ENCODE measurements at regions not wholly inside any gene's neighbourhood (a gene's known extent, or its start where the extent isn't known, plus 50 kb on each side); places are given as distances from the start of the nearest gene placed in this dataset.

DNA sequence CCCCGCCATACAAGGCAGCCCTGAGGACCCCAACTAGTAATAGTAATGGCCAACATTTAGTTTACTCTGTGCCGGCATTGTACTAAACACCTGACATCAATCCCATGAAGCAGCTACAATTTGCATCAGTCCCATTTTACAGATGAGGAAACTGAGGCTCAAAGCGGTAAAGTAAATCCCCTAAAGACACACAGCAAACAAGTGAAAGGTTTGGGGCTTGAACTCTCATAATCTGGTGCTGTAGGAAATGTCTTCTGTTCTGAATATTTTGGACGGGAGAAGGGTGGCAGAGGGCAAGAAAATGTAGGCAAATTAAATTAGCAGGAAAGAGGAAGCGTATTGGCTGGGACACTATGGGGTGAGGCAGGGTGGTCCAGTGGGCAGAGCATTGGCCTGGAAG lies 160.3 kb upstream of the SYT13 start:
- H3K9me3 ChIP-seq (ENCODE audit: control insufficient read depth, insufficient read depth, low read length): no peaks in the 10 kb centered on the region
- no peaks in the 10 kb centered on the region for H3K4me1 ChIP-seq (ENCODE audit: insufficient read depth, low read length)
- no peaks in the 10 kb centered on the region for H3K36me3 ChIP-seq (ENCODE audit: insufficient read depth, low read length)
- no peak overlapping the region for H3K9ac ChIP-seq (ENCODE audit: low read depth, low read length)

DNA sequence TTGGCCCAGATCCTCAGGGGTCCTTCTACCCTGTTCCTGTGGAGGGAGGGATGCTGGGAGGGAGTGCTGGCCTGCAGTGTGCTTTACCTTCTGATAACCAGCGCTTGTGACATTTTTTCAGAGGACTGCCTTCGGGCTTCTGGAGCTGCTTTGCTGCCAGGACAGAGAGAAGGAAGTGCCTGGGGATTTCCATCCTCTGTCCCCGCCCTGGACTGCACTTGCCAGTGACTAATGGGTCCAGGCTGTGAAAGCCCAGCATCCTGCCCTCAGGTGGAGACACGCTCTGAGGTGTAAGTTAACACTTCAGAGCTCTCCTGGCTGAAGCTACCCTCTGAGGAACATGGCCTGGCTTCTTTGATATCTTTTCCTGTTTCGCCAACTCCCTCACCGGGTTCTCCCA lies 158.7 kb upstream of the SYT13 start:
- H3K9ac ChIP-seq (ENCODE audit: low read depth, low read length): no peak overlapping the region
- H3K4me1 ChIP-seq (ENCODE audit: insufficient read depth, low read length): no peaks in the 10 kb centered on the region
- no peaks in the 10 kb centered on the region for H3K36me3 ChIP-seq (ENCODE audit: insufficient read depth, low read length)
- H3K9me3 ChIP-seq (ENCODE audit: control insufficient read depth, insufficient read depth, low read length): no peaks in the 10 kb centered on the region; the same call in 1 of the 2 replicates

DNA sequence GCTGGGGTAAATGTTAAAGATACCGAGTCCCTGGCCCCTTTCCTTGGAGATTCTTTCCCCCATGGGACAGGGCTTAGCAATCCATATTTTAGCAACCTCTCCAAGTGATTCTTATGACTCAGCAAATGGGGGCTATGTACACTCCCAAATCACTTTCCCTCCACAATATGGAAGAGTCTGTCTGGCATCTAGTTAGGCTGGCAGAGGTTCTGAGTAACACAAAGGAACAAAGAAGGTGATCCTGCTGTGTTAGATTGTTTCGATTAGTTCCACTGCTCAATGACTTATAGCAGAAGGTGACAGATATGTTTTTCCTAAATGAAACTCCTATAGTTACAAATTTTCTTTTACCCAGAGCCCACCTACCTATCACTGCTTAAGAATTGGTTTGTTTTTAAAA lies 154.0 kb upstream of the SYT13 start:
- peaks cover 3% of the 10 kb centered on the region; the same call in 1 of the 2 replicates for H3K9me3 ChIP-seq (ENCODE audit: control insufficient read depth, insufficient read depth, low read length)
- H3K36me3 ChIP-seq (ENCODE audit: insufficient read depth, low read length): no peaks in the 10 kb centered on the region
- no peak overlapping the region for H3K9ac ChIP-seq (ENCODE audit: low read depth, low read length)
- H3K4me1 ChIP-seq (ENCODE audit: insufficient read depth, low read length): no peaks in the 10 kb centered on the region

- peaks cover 3% of the 10 kb centered on the region; the same call in 1 of the 2 replicates for H3K9me3 ChIP-seq (ENCODE audit: control insufficient read depth, insufficient read depth, low read length)
- no peak overlapping the region for H3K9ac ChIP-seq (ENCODE audit: low read depth, low read length)
- H3K4me1 ChIP-seq (ENCODE audit: insufficient read depth, low read length): no peaks in the 10 kb centered on the region
- no peaks in the 10 kb centered on the region for H3K36me3 ChIP-seq (ENCODE audit: insufficient read depth, low read length)
Measured at GRCh38 chr11:45436966-45437365, 150.8 kb upstream of the SYT13 start.

DNA sequence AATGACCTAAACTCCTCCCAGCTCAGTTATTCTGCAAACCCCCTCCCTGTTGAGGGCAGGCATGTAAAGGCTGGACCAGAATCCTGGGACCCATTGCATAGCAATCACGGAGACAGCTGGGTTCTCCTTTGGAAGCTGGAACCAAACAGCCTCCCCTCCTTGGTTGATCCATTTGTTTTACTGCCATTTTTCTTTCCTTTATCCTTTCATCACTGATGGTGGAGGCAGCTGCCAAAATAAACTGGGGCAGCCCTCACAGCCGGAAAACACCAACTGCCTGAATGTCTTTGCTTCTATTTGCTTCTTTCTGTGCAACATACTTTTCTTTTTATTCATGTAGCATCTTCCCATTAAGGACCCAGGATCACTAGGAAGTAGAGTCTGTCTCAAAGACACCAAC lies 150.0 kb upstream of the SYT13 start:
- peaks cover 3% of the 10 kb centered on the region; the same call in 1 of the 2 replicates for H3K9me3 ChIP-seq (ENCODE audit: control insufficient read depth, insufficient read depth, low read length)
- peaks cover 7% of the 10 kb centered on the region for H3K4me1 ChIP-seq (ENCODE audit: insufficient read depth, low read length)
- H3K9ac ChIP-seq (ENCODE audit: low read depth, low read length): no peak overlapping the region
- H3K36me3 ChIP-seq (ENCODE audit: insufficient read depth, low read length): no peaks in the 10 kb centered on the region

DNA sequence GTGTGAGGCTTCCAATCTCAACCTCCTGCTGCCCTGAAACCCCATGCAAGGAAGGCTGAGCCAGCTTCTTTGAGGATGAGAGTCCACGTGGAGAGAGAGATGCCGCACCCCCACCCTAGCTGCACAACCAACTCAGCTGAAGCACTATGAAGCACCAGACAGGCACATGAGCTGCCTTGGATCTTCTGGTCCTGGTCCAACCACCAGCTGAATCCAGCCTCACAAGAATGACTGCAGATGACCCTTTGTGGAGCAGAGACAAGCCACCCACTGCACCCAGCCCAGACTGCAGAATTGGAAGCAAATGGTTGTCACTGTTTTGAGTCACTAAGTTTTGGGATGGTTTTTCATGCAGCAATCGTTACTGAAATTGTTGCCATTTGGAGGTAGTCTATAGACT lies 149.6 kb upstream of the SYT13 start:
- H3K9ac ChIP-seq (ENCODE audit: low read depth, low read length): no peak overlapping the region
- H3K9me3 ChIP-seq (ENCODE audit: control insufficient read depth, insufficient read depth, low read length): peaks cover 3% of the 10 kb centered on the region; the same call in 1 of the 2 replicates
- H3K4me1 ChIP-seq (ENCODE audit: insufficient read depth, low read length): peaks cover 9% of the 10 kb centered on the region
- no peaks in the 10 kb centered on the region for H3K36me3 ChIP-seq (ENCODE audit: insufficient read depth, low read length)

GRCh38 chr11:45432910-45433309 lies 146.8 kb upstream of the SYT13 start:
- no peaks in the 10 kb centered on the region for H3K9me3 ChIP-seq (ENCODE audit: control insufficient read depth, insufficient read depth, low read length)
- peaks cover 9% of the 10 kb centered on the region for H3K4me1 ChIP-seq (ENCODE audit: insufficient read depth, low read length)
- no peaks in the 10 kb centered on the region for H3K36me3 ChIP-seq (ENCODE audit: insufficient read depth, low read length)
- no peak overlapping the region for H3K9ac ChIP-seq (ENCODE audit: low read depth, low read length)

DNA sequence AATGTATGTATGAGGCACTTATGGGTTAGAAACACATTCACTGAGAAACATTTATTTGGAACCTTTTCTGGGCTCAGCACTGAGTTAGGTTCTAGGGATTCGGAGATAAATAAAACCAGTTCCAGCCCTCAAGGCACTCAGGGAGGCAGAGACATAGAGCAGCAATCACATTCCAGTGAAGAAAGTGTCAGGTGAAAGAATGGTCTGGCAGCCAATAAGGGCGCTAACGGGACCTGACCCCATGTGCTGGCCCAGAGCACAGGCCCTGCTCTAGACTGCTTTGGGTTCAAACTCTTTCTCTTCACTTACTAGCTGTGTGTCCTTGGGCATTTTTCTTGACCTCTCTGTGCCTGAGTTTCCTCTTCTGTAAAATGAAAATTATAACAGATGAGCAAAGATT lies 146.0 kb upstream of the SYT13 start:
- Histone ChIP-seq H3K4me1 (ENCODE audit: insufficient read depth, low read length) (peaks cover 9% of the 10 kb centered on the region), H3K9me3 (ENCODE audit: control insufficient read depth, insufficient read depth, low read length) (no peaks in the 10 kb centered on the region), H3K9ac (ENCODE audit: low read depth, low read length) (no peak overlapping the region), H3K36me3 (ENCODE audit: insufficient read depth, low read length) (no peaks in the 10 kb centered on the region)

DNA sequence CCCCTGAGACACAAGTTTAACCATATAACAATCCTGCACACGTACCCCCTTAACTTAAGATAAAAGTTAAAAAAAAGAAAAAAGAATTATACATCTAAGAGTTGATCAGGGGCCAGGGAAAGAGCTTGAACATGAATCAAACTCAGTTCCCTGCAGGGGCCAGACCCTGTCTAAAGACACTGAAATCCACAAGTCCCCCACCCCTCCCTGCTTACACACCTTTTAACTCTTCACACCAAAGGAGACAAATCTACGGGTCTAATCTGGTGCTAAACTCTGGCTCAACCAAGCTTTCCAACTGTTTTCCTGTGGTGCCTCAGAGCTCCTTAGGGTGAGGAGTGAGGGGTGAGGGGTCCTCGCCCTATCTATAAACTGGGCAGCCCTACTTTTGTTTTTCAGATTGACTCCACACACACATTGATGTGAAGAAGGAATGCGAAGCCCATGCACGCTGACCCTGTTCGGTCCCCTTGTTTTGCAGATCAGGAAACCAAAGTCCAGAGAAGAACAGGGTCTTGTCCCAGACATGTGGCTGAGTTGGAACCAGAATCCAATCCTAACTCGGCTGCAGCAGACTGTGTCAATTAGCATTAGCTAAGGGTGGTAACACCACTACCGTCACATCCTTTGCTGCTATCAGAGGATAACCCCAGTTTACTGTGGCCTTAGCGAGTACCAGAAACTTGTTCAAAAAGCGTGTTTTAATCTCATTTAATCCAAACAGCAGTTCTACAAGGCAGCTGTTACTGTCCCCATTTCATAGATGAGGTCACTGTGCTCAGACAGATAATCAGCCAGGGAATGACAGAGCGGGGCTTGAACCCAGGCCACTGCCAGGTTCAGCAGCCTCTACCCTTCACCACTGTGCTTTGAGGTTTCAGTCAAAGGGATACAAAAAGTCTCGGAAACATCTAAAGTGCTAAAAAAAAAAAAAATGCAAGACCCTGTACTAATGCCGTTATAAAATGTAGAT lies 145.2 kb upstream of the SYT13 start:
- H3K4me1 ChIP-seq (ENCODE audit: insufficient read depth, low read length): peaks cover 9% of the 10 kb centered on the region
- H3K9ac ChIP-seq (ENCODE audit: low read depth, low read length): peak overlapping the region; percentile 11; the same call in 1 of the 2 replicates
- no peaks in the 10 kb centered on the region for H3K36me3 ChIP-seq (ENCODE audit: insufficient read depth, low read length)
- no peaks in the 10 kb centered on the region for H3K9me3 ChIP-seq (ENCODE audit: control insufficient read depth, insufficient read depth, low read length)

GRCh38 chr11:45430361-45430760 lies 144.2 kb upstream of the SYT13 start:
- H3K9ac ChIP-seq (ENCODE audit: low read depth, low read length): no peak overlapping the region
- no peaks in the 10 kb centered on the region for H3K9me3 ChIP-seq (ENCODE audit: control insufficient read depth, insufficient read depth, low read length)
- no peaks in the 10 kb centered on the region for H3K36me3 ChIP-seq (ENCODE audit: insufficient read depth, low read length)
- peaks cover 9% of the 10 kb centered on the region for H3K4me1 ChIP-seq (ENCODE audit: insufficient read depth, low read length)

DNA sequence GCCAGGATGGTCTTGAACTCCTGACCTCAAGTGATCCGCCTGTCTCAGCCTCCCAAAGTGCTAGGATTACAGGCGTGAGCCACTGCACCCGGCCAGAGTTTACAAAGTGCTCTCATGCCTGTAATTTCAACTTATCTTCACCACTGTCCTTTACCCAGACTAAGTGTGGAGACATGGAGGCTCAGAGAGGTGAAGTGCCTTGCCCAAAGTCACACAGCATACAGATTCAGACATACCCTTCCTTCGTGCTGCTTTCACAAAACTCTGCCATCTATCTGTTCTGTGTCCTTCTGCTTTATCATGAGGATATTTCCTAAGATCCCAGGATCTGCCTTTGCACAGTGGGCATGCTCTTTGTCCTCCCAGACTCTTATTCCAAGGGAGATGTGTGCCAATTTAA lies 143.6 kb upstream of the SYT13 start:
- H3K9me3 ChIP-seq (ENCODE audit: control insufficient read depth, insufficient read depth, low read length): no peaks in the 10 kb centered on the region
- peaks cover 9% of the 10 kb centered on the region for H3K4me1 ChIP-seq (ENCODE audit: insufficient read depth, low read length)
- H3K9ac ChIP-seq (ENCODE audit: low read depth, low read length): no peak overlapping the region
- H3K36me3 ChIP-seq (ENCODE audit: insufficient read depth, low read length): no peaks in the 10 kb centered on the region

DNA sequence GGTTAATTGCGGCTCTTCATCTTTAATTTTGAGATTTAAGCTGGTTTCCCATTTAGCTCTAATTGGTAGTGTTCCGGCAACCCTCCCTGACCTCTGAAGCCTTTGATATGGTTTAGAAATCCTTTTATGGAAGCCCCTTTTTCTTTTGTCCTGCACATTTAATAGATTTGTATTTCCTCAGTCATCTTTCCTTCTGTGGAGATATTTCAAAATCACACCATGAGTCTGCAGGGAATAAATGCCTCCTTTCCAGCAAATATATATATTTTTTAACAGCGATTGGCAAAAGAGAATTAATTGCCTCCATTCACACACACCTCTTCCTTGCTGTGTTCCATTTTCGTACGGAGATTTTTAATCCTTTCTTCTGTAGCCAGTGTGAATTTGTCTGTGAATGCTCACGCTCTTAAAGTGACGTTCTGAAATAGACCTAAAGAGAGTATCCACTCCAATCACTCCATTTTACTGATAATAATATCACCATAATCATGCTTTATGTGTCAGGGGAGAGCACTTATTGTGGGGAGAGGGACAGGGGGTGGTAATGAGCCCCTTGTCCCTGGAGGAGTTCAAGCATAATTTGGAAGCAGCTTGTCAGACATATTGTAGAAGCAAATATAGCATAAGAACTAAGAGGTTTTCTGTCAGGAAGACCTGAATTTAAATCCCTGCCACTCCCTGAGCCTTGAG lies 142.5 kb upstream of the SYT13 start:
- Histone ChIP-seq H3K9ac (ENCODE audit: low read depth, low read length) (no peak overlapping the region), H3K36me3 (ENCODE audit: insufficient read depth, low read length) (no peaks in the 10 kb centered on the region), H3K9me3 (ENCODE audit: control insufficient read depth, insufficient read depth, low read length) (no peaks in the 10 kb centered on the region), H3K4me1 (ENCODE audit: insufficient read depth, low read length) (peaks cover 9% of the 10 kb centered on the region)

GRCh38 chr11:45428116-45428515 lies 142.0 kb upstream of the SYT13 start:
- Histone ChIP-seq H3K36me3 (ENCODE audit: insufficient read depth, low read length) (no peaks in the 10 kb centered on the region), H3K9me3 (ENCODE audit: control insufficient read depth, insufficient read depth, low read length) (no peaks in the 10 kb centered on the region), H3K4me1 (ENCODE audit: insufficient read depth, low read length) (peaks cover 15% of the 10 kb centered on the region), H3K9ac (ENCODE audit: low read depth, low read length) (no peak overlapping the region)

- H3K9ac ChIP-seq (ENCODE audit: low read depth, low read length): no peak overlapping the region
- H3K36me3 ChIP-seq (ENCODE audit: insufficient read depth, low read length): no peaks in the 10 kb centered on the region
- no peaks in the 10 kb centered on the region for H3K9me3 ChIP-seq (ENCODE audit: control insufficient read depth, insufficient read depth, low read length)
- 0 out of 2 replicates have a peak, but pooled peaks cover 6% of the 10 kb centered on the region for H3K4me1 ChIP-seq (ENCODE audit: insufficient read depth, low read length)
Measured at GRCh38 chr11:45424411-45425180, 138.5 kb upstream of the SYT13 start.
